ENCODE measurements at regions not wholly inside any gene's neighbourhood (a gene's known extent, or its start where the extent isn't known, plus 50 kb on each side); places are given as distances from the start of the nearest gene placed in this dataset.
"Not testable (repeated sequence)": the region's sequence is repeated elsewhere in the genome, so short reads cannot be mapped to it uniquely, and the experiment has no call there.

GRCh38 chr11:33984682-33985389 lies 66.7 kb upstream of the CAPRIN1 start:
- Mint-ChIP-seq H3K36me3 (no peaks in the 10 kb centered on the region), H3K27ac (no peak overlapping the region), H3K9me3 (no peaks in the 10 kb centered on the region), H3K4me1 (no peaks in the 10 kb centered on the region), H3K4me3 (no peak overlapping the region), H3K27me3 (peaks cover 17% of the 10 kb centered on the region)
- POLR2A ChIA-PET: no interaction called here
- DNase-seq (no peak), ATAC-seq (ENCODE audit: low read depth) (no peak)

- Mint-ChIP-seq H3K27ac (no peak overlapping the region), H3K4me3 (no peak overlapping the region), H3K36me3 (no peaks in the 10 kb centered on the region), H3K27me3 (peaks cover 22% of the 10 kb centered on the region), H3K9me3 (no peaks in the 10 kb centered on the region), H3K4me1 (no peaks in the 10 kb centered on the region)
- no peak for DNase-seq
- POLR2A ChIA-PET: no interaction called here
- ATAC-seq (ENCODE audit: low read depth): no peak
These were observed 68.9 kb upstream of the CAPRIN1 start for GRCh38 chr11:33982661-33983060.

- H3K4me3 Mint-ChIP-seq: no peak overlapping the region
These were observed 70.6 kb upstream of the CAPRIN1 start for GRCh38 chr11:33980897-33981296.

GRCh38 chr11:33978376-33978775 lies 73.2 kb upstream of the CAPRIN1 start:
- H3K27ac Mint-ChIP-seq: no peak overlapping the region
- POLR2A ChIA-PET: no interaction called here
- no peaks in the 10 kb centered on the region for H3K4me1 Mint-ChIP-seq
- ATAC-seq (ENCODE audit: low read depth) (no peak), DNase-seq (no peak)
- no peaks in the 10 kb centered on the region for H3K9me3 Mint-ChIP-seq
- no peak overlapping the region for H3K4me3 Mint-ChIP-seq
- peaks cover 26% of the 10 kb centered on the region for H3K27me3 Mint-ChIP-seq
- no peaks in the 10 kb centered on the region for H3K36me3 Mint-ChIP-seq

More at GRCh38 chr11:33980897-33981296, 70.6 kb upstream of the CAPRIN1 start:
- Mint-ChIP-seq H3K4me1 (no peaks in the 10 kb centered on the region), H3K27me3 (peaks cover 21% of the 10 kb centered on the region), H3K9me3 (no peaks in the 10 kb centered on the region), H3K27ac (no peak overlapping the region), H3K36me3 (no peaks in the 10 kb centered on the region)
- POLR2A ChIA-PET: no interaction called here
- DNase-seq (no peak), ATAC-seq (ENCODE audit: low read depth) (no peak)

GRCh38 chr11:33977676-33978075 lies 73.9 kb upstream of the CAPRIN1 start:
- no peaks in the 10 kb centered on the region for H3K4me1 Mint-ChIP-seq
- H3K27me3 Mint-ChIP-seq: peaks cover 27% of the 10 kb centered on the region
- no peak overlapping the region for H3K4me3 Mint-ChIP-seq
- DNase-seq (no peak), ATAC-seq (ENCODE audit: low read depth) (no peak)
- H3K36me3 Mint-ChIP-seq: no peaks in the 10 kb centered on the region
- no peaks in the 10 kb centered on the region for H3K9me3 Mint-ChIP-seq
- H3K27ac Mint-ChIP-seq: no peak overlapping the region
- POLR2A ChIA-PET: no interaction called here

- no peaks in the 10 kb centered on the region for H3K4me1 Mint-ChIP-seq
- H3K9me3 Mint-ChIP-seq: no peaks in the 10 kb centered on the region
- H3K4me3 Mint-ChIP-seq: no peak overlapping the region
- POLR2A ChIA-PET: no interaction called here
- no peak overlapping the region for H3K27ac Mint-ChIP-seq
- no peaks in the 10 kb centered on the region for H3K36me3 Mint-ChIP-seq
- H3K27me3 Mint-ChIP-seq: peaks cover 27% of the 10 kb centered on the region
- no peak for ATAC-seq (ENCODE audit: low read depth)
- DNase-seq: no peak
These were observed 74.9 kb upstream of the CAPRIN1 start for GRCh38 chr11:33976495-33977199.

- Mint-ChIP-seq H3K4me1 (no peaks in the 10 kb centered on the region), H3K27ac (no peak overlapping the region), H3K4me3 (no peak overlapping the region), H3K9me3 (no peaks in the 10 kb centered on the region), H3K27me3 (peaks cover 22% of the 10 kb centered on the region), H3K36me3 (no peaks in the 10 kb centered on the region)
- POLR2A ChIA-PET: no interaction called here
- ATAC-seq (ENCODE audit: low read depth) (no peak), DNase-seq (no peak)
These were observed 76.7 kb upstream of the CAPRIN1 start for GRCh38 chr11:33974804-33975203.

- not testable (repeated sequence) for H3K36me3 Mint-ChIP-seq; H3K27ac Mint-ChIP-seq; H3K9me3 Mint-ChIP-seq; DNase-seq; H3K4me1 Mint-ChIP-seq; ATAC-seq (ENCODE audit: low read depth); H3K4me3 Mint-ChIP-seq
- POLR2A ChIA-PET: interaction anchor here (0.7 kb wide), 1 partner anchor 11 kb away, joined by 3 read pairs; no protein-coding TSS in a partner anchor
- H3K27me3 Mint-ChIP-seq: peaks cover 25% of the 10 kb centered on the region
These were observed 79.7 kb upstream of the LMO2 start for GRCh38 chr11:33971530-33971929.

GRCh38 chr11:33970984-33971466 lies 79.1 kb upstream of the LMO2 start:
- H3K9me3 Mint-ChIP-seq: no peaks in the 10 kb centered on the region
- no peaks in the 10 kb centered on the region for H3K36me3 Mint-ChIP-seq
- H3K27ac Mint-ChIP-seq: no peak overlapping the region
- H3K4me3 Mint-ChIP-seq: no peak overlapping the region
- no peak for DNase-seq
- POLR2A ChIA-PET: no interaction called here
- H3K4me1 Mint-ChIP-seq: no peaks in the 10 kb centered on the region
- no peak for ATAC-seq (ENCODE audit: low read depth)
- H3K27me3 Mint-ChIP-seq: peaks cover 25% of the 10 kb centered on the region

- POLR2A ChIA-PET: no interaction called here
- no peaks in the 10 kb centered on the region for H3K9me3 Mint-ChIP-seq
- no peaks in the 10 kb centered on the region for H3K4me1 Mint-ChIP-seq
- H3K4me3 Mint-ChIP-seq: no peak overlapping the region
- H3K36me3 Mint-ChIP-seq: no peaks in the 10 kb centered on the region
- DNase-seq (no peak), ATAC-seq (ENCODE audit: low read depth) (no peak)
- peaks cover 32% of the 10 kb centered on the region for H3K27me3 Mint-ChIP-seq
- H3K27ac Mint-ChIP-seq: no peak overlapping the region
These were observed 75.6 kb upstream of the LMO2 start for GRCh38 chr11:33967451-33967850.

- Mint-ChIP-seq H3K27me3 (peaks cover 31% of the 10 kb centered on the region), H3K27ac (no peak overlapping the region), H3K9me3 (no peaks in the 10 kb centered on the region), H3K4me1 (no peaks in the 10 kb centered on the region), H3K4me3 (no peak overlapping the region), H3K36me3 (no peaks in the 10 kb centered on the region)
- no peak for ATAC-seq (ENCODE audit: low read depth)
- POLR2A ChIA-PET: no interaction called here
- DNase-seq: no peak
These were observed 73.2 kb upstream of the LMO2 start for GRCh38 chr11:33965032-33965431.

- POLR2A ChIA-PET: no interaction called here
- Mint-ChIP-seq H3K36me3 (no peaks in the 10 kb centered on the region), H3K4me1 (no peaks in the 10 kb centered on the region), H3K4me3 (no peak overlapping the region), H3K27me3 (peaks cover 33% of the 10 kb centered on the region), H3K9me3 (no peaks in the 10 kb centered on the region), H3K27ac (no peak overlapping the region)
- ATAC-seq (ENCODE audit: low read depth) (no peak), DNase-seq (no peak)
These were observed 68.1 kb upstream of the LMO2 start for GRCh38 chr11:33959855-33960400.

GRCh38 chr11:33957304-33957917 lies 65.5 kb upstream of the LMO2 start:
- Mint-ChIP-seq H3K9me3 (no peaks in the 10 kb centered on the region), H3K4me1 (no peaks in the 10 kb centered on the region), H3K36me3 (no peaks in the 10 kb centered on the region), H3K27ac (no peak overlapping the region), H3K27me3 (peaks cover 22% of the 10 kb centered on the region), H3K4me3 (no peak overlapping the region)
- no peak for DNase-seq
- ATAC-seq (ENCODE audit: low read depth): no peak
- POLR2A ChIA-PET: no interaction called here

- Mint-ChIP-seq H3K27me3 (peaks cover 22% of the 10 kb centered on the region), H3K9me3 (no peaks in the 10 kb centered on the region), H3K4me3 (no peak overlapping the region), H3K27ac (no peak overlapping the region), H3K36me3 (no peaks in the 10 kb centered on the region), H3K4me1 (no peaks in the 10 kb centered on the region)
- POLR2A ChIA-PET: no interaction called here
- DNase-seq: no peak
- ATAC-seq (ENCODE audit: low read depth): no peak
These were observed 64.7 kb upstream of the LMO2 start for GRCh38 chr11:33956611-33957010.

Measured in activated naive CD8-positive, alpha-beta T cell treated with anti-CD3 and anti-CD28 coated beads, Interleukin-2, amount 10 ng/mL, durations not matched to agents 7 days and 5 days (primary cell).